ENCODE measurements at regions not wholly inside any gene's neighbourhood (a gene's known extent, or its start where the extent isn't known, plus 50 kb on each side); places are given as distances from the start of the nearest gene placed in this dataset.

GRCh38 chr20:47998736-47999135 lies 213.5 kb upstream of the SULF2 start:
- Histone ChIP-seq H3K27ac (no peak overlapping the region), H3K27me3 (no peaks in the 10 kb centered on the region), H3K36me3 (no peaks in the 10 kb centered on the region), H3K9me3 (no peaks in the 10 kb centered on the region), H3K4me1 (ENCODE audit: control insufficient read depth in 1 of 2, insufficient read depth in 1 of 2, low read depth in 1 of 2, low read length in 1 of 2) (no peaks in the 10 kb centered on the region), H3K4me3 (ENCODE audit: low read depth in 1 of 2, low read length in 1 of 2) (no peak overlapping the region)
- no peak for TF ChIP-seq CTCF (IDR thresholded peaks at IDR 0.05)

GRCh38 chr20:47995661-47996060 lies 210.4 kb upstream of the SULF2 start:
- no peak overlapping the region for H3K27ac ChIP-seq
- no peaks in the 10 kb centered on the region for H3K36me3 ChIP-seq
- no peak for TF ChIP-seq CTCF (IDR thresholded peaks at IDR 0.05)
- H3K9me3 ChIP-seq, result no peaks in the 10 kb centered on the region
- no peak overlapping the region for H3K4me3 ChIP-seq (ENCODE audit: low read depth in 1 of 2, low read length in 1 of 2)
- no peaks in the 10 kb centered on the region for H3K27me3 ChIP-seq
- no peaks in the 10 kb centered on the region for H3K4me1 ChIP-seq (ENCODE audit: control insufficient read depth in 1 of 2, insufficient read depth in 1 of 2, low read depth in 1 of 2, low read length in 1 of 2)

DNA sequence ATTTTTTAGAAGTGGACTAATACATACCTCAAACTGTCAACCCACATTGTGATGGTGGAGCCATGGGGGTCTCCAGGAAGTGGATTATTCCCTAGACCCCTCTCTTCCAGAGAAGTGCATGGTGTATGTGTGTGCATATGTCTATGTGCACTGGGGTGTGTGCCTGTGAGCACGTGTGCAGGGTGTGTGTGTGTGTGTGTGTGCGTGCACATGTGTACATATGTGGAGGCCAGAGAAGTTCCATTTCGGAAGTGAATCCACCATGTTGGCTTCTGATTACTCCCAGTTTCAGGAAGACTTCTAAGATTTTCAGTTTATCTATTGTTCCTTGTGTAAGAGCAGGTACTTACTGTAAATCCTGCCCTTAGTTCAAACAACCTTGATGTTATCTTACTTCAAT lies 208.5 kb upstream of the SULF2 start:
- Histone ChIP-seq H3K4me3 (ENCODE audit: low read depth in 1 of 2, low read length in 1 of 2) (no peak overlapping the region), H3K9me3 (no peaks in the 10 kb centered on the region), H3K27ac (no peak overlapping the region), H3K36me3 (no peaks in the 10 kb centered on the region), H3K4me1 (ENCODE audit: control insufficient read depth in 1 of 2, insufficient read depth in 1 of 2, low read depth in 1 of 2, low read length in 1 of 2) (no peaks in the 10 kb centered on the region), H3K27me3 (no peaks in the 10 kb centered on the region)
- no peak for TF ChIP-seq CTCF (IDR thresholded peaks at IDR 0.05)

GRCh38 chr20:47993035-47993755 lies 207.9 kb upstream of the SULF2 start:
- Histone ChIP-seq H3K9me3 (no peaks in the 10 kb centered on the region), H3K4me3 (ENCODE audit: low read depth in 1 of 2, low read length in 1 of 2) (no peak overlapping the region), H3K36me3 (no peaks in the 10 kb centered on the region), H3K4me1 (ENCODE audit: control insufficient read depth in 1 of 2, insufficient read depth in 1 of 2, low read depth in 1 of 2, low read length in 1 of 2) (no peaks in the 10 kb centered on the region), H3K27me3 (no peaks in the 10 kb centered on the region), H3K27ac (no peak overlapping the region)
- no peak for TF ChIP-seq CTCF (IDR thresholded peaks at IDR 0.05)

DNA sequence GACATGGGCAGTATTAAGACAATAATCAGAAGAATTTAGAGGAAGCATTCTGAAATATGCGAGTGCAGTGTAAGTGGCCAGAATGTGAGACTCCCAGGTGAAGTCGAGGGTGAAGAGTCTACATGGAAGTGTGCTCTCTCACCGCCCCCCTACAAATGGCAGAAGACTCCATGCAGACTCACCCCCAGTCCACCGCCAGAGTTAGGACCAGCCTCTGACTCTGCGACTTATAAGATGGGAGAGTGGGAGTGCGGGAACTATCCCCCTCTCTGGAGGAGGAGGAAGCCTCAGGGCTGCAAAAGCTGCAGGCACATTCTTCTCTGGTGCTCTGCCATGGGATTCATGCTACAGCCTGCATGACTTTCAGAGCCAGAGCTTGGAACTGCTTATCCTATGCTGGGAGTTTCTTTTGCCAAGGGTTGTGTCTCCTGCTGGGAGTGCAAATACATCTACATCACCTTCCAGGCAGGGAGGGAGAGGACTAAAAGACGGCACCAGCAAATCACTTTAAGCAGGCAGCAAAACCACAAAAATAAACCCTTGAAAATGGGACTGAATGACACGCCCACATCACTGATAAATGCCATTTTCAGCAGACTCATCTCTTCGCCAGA lies 206.7 kb upstream of the SULF2 start:
- Histone ChIP-seq H3K9me3 (no peaks in the 10 kb centered on the region), H3K27ac (no peak overlapping the region), H3K4me3 (ENCODE audit: low read depth in 1 of 2, low read length in 1 of 2) (no peak overlapping the region), H3K27me3 (no peaks in the 10 kb centered on the region), H3K4me1 (ENCODE audit: control insufficient read depth in 1 of 2, insufficient read depth in 1 of 2, low read depth in 1 of 2, low read length in 1 of 2) (no peaks in the 10 kb centered on the region), H3K36me3 (no peaks in the 10 kb centered on the region)
- TF ChIP-seq CTCF (IDR thresholded peaks at IDR 0.05), result no peak
